CD14-positive monocyte (primary cell): ENCODE measurements at regions not wholly inside any gene's neighbourhood (a gene's known extent, or its start where the extent isn't known, plus 50 kb on each side); places are given as distances from the start of the nearest gene placed in this dataset.

Experiments
- DNase-seq, 3 donors: peaks; one replicate each; pipeline ENCODE4 v3.0.0-alpha.2; 2011 to 2022
- H2AFZ ChIP-seq: 2 replicates; pipeline ENCODE4 v1.6.0; 2012; ENCODE audit warnings: mild to moderate bottlenecking, low read depth, low read length, inconsistent platforms; ENCODE audit not compliant: insufficient read depth, poor library complexity, severe bottlenecking
- H3K27ac ChIP-seq, 2 donors: 1 replicate in 1 of 2; 2 replicates in 1 of 2; pipeline ENCODE4 v1.5.1; 2012 to 2013; ENCODE audit warnings: low read length in 2 of 2, control low read depth in 1 of 2, inconsistent platforms in 1 of 2, low read depth in 1 of 2, mild to moderate bottlenecking in 1 of 2
- H3K27me3 ChIP-seq, 2 donors: one replicate each; pipeline versions ENCODE4 v1.6.0 to v1.6.1; 2011 to 2013; ENCODE audit warnings: low read length in 2 of 2; ENCODE audit not compliant: control insufficient read depth in 2 of 2, insufficient read depth in 2 of 2
- H3K36me3 ChIP-seq, 2 donors: replicated peaks in 1 of 2; 1 replicate in 1 of 2; 2 replicates in 1 of 2; pipeline versions ENCODE4 v1.5.1 to v1.6.1; 2012 to 2013; ENCODE audit warnings: low read length in 2 of 2, control low read depth in 1 of 2, inconsistent platforms in 1 of 2, mild to moderate bottlenecking in 1 of 2; ENCODE audit not compliant: insufficient read depth in 2 of 2, control insufficient read depth in 1 of 2
- H3K4me1 ChIP-seq, 2 donors: 1 replicate in 1 of 2; 2 replicates in 1 of 2; pipeline versions ENCODE4 v1.5.1 to v1.6.1; 2012 to 2013; ENCODE audit warnings: low read length in 2 of 2, control low read depth in 1 of 2, inconsistent platforms in 1 of 2, mild to moderate bottlenecking in 1 of 2, moderate library complexity in 1 of 2; ENCODE audit not compliant: insufficient read depth in 2 of 2, control insufficient read depth in 1 of 2
- H3K4me2 ChIP-seq: replicated peaks from 2 replicates; pipeline ENCODE3; 2012; ENCODE audit warnings: low read length, moderate library complexity, mild to moderate bottlenecking; ENCODE audit not compliant: poor library complexity, severe bottlenecking; ENCODE audit errors: extremely low read depth
- H3K4me3 ChIP-seq, 3 experiments: fragments of 200-600 bp in 1 of 3; sonication (generic) in 1 of 3; replicated peaks in 1 of 3; 1 replicate in 2 of 3; 2 replicates in 1 of 3; pipeline ENCODE4 v1.5.1; 2011 to 2013; ENCODE audit warnings: low read length in 3 of 3, mild to moderate bottlenecking in 3 of 3, control low read depth in 2 of 3, low read depth in 2 of 3, inconsistent platforms in 1 of 3, moderate library complexity in 1 of 3
- H3K79me2 ChIP-seq: 2 replicates; pipeline ENCODE4 v1.6.0; 2012; ENCODE audit warnings: mild to moderate bottlenecking, control low read depth, inconsistent platforms, low read length, moderate library complexity; ENCODE audit not compliant: insufficient read depth
- H3K9ac ChIP-seq: 2 replicates; pipeline ENCODE4 v1.6.0; 2017; ENCODE audit warnings: low read length, mild to moderate bottlenecking; ENCODE audit not compliant: insufficient read depth, poor library complexity, severe bottlenecking
- H3K9me3 ChIP-seq, 2 donors: replicated peaks in 1 of 2; 1 replicate in 1 of 2; 2 replicates in 1 of 2; pipeline versions ENCODE4 v1.5.1 to v1.6.1; 2012 to 2013; ENCODE audit warnings: low read length in 2 of 2, control low read depth in 1 of 2; ENCODE audit not compliant: control insufficient read depth in 1 of 2, insufficient read depth in 1 of 2
- H4K20me1 ChIP-seq: 2 replicates; pipeline ENCODE4 v1.6.0; 2012; ENCODE audit warnings: mild to moderate bottlenecking, low read length, control low read depth, moderate library complexity; ENCODE audit not compliant: insufficient read depth
- H3K27ac Mint-ChIP-seq, 7 donors: one replicate each; pipeline ENCODE4 v1.8.0; 2020; ENCODE audit warnings: mild to moderate bottlenecking in 7 of 7, mixed read lengths in 7 of 7, moderate library complexity in 6 of 7, inconsistent platforms in 2 of 7
- H3K27me3 Mint-ChIP-seq, 3 donors: one replicate each; pipeline ENCODE4 v1.8.0; 2021 to 2022; ENCODE audit warnings: low read depth in 3 of 3, mild to moderate bottlenecking in 3 of 3, mixed read lengths in 3 of 3, moderate library complexity in 3 of 3, inconsistent platforms in 1 of 3
- H3K36me3 Mint-ChIP-seq, 2 donors: one replicate each; pipeline ENCODE4 v1.8.0; 2020; ENCODE audit warnings: mixed read lengths in 2 of 2, inconsistent platforms in 1 of 2, mild to moderate bottlenecking in 1 of 2
- H3K4me1 Mint-ChIP-seq: one replicate; pipeline ENCODE4 v1.8.0; 2020; ENCODE audit warnings: mild to moderate bottlenecking, mixed read lengths
- H3K4me3 Mint-ChIP-seq, 2 donors: one replicate each; pipeline ENCODE4 v1.8.0; 2020; ENCODE audit warnings: mild to moderate bottlenecking in 2 of 2, mixed read lengths in 2 of 2, moderate library complexity in 1 of 2
- H3K9me3 Mint-ChIP-seq, 7 donors: one replicate each; pipeline ENCODE4 v1.8.0; 2020 to 2022; ENCODE audit warnings: mixed read lengths in 7 of 7, mild to moderate bottlenecking in 6 of 7, moderate library complexity in 6 of 7, inconsistent platforms in 2 of 7
- CTCF ChIP-seq: fragments of 200-600 bp; IDR thresholded peaks from one replicate; pipeline ENCODE4 v1.8.0; 2022; ENCODE audit warnings: antibody characterized with exemption, mild to moderate bottlenecking
- WGBS: methylation state at CpG from one replicate; pipeline ENCODE4 v1.1.5; 2013; ENCODE audit warnings: missing lambda C conversion rate; ENCODE audit not compliant: insufficient coverage; 5-methylcytosine and 5-hydroxymethylcytosine counted together
- intact Hi-C, 2 donors: fragments of 100-400 bp; cut with micrococcal nuclease; formaldehyde crosslinking; loops; one replicate each; pipeline versions ENCODE4 v1.15.0 to v1.15.1; 2023

- Histone ChIP-seq H2AFZ (no peak overlapping the region), H3K9me3 (peaks cover 0 to 7% of the 10 kb centered on the region in 2 donors), H3K4me2 (no peak overlapping the region), H3K9ac (no peak overlapping the region), H3K27me3 (no peaks in the 10 kb centered on the region), H3K4me1 (no peaks in the 10 kb centered on the region), H3K27ac (no peak overlapping the region), H3K4me3 (no peak overlapping the region), H3K36me3 (no peaks in the 10 kb centered on the region), H4K20me1 (no peaks in the 10 kb centered on the region), H3K79me2 (no peaks in the 10 kb centered on the region)
- Mint-ChIP-seq H3K4me3 (no peak overlapping the region), H3K27ac (no peak overlapping the region), H3K4me1 (no peaks in the 10 kb centered on the region), H3K9me3 (peaks cover 0 to 5% (median 4%) of the 10 kb centered on the region in 7 donors), H3K36me3 (no peaks in the 10 kb centered on the region), H3K27me3 (peaks cover 0 to 1% (median 0%) of the 10 kb centered on the region in 3 donors)
- DNase-seq: no peak
- 94% methylated on average over 2 of the region's 4 CpGs for WGBS
- TF ChIP-seq CTCF: no peak
- intact Hi-C loops: no loop called here
Measured at GRCh38 chr6:164188861-164189260, 774.3 kb downstream of the QKI start.

DNA sequence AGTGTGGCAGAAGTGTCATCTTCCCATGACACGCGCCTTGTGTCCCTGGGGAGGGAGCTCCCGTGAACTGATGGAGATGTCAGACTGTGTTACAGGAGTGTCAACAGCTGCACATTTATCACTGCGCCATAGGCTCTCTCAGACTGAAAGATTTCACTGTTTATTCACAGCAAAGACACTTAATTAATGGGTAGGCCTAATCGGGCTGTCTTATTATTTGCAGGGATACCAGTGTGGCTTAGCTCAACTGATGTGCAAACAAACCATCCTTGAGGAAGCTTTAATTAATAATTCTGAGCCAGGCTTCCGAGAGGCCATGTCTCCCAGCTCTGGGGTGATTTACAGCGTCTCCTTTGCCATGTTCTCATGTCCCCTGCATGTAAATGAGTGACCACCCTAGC lies 771.0 kb downstream of the QKI start:
- intact Hi-C loops: no loop called here
- H3K27ac ChIP-seq: no peak overlapping the region
- H3K27me3 ChIP-seq: no peaks in the 10 kb centered on the region
- Mint-ChIP-seq H3K4me1 (no peaks in the 10 kb centered on the region), H3K27ac (no peak overlapping the region), H3K4me3 (no peak overlapping the region), H3K36me3 (no peaks in the 10 kb centered on the region), H3K27me3 (peaks cover 0 to 1% (median 0%) of the 10 kb centered on the region in 3 donors), H3K9me3 (peaks cover 4 to 17% (median 7%) of the 10 kb centered on the region in 7 donors)
- H3K79me2 ChIP-seq: no peaks in the 10 kb centered on the region
- peaks cover 4 to 8% of the 10 kb centered on the region in 2 donors for H3K9me3 ChIP-seq
- no peaks in the 10 kb centered on the region for H3K4me1 ChIP-seq
- 100% methylated on average over 1 of the region's 7 CpGs for WGBS
- no peak overlapping the region for H3K4me2 ChIP-seq
- no peak for TF ChIP-seq CTCF
- no peak overlapping the region for H3K9ac ChIP-seq
- H2AFZ ChIP-seq: no peak overlapping the region
- no peaks in the 10 kb centered on the region for H4K20me1 ChIP-seq
- H3K36me3 ChIP-seq: no peaks in the 10 kb centered on the region
- no peak overlapping the region for H3K4me3 ChIP-seq
- no peak for DNase-seq
